PC-3 (cell line): ENCODE measurements at regions not wholly inside any gene's neighbourhood (a gene's known extent, or its start where the extent isn't known, plus 50 kb on each side); places are given as distances from the start of the nearest gene placed in this dataset.

Experiments used
- ATAC-seq: fragments of 200-7000 bp; cut with Tn5 transposase; 2 replicates; pipeline ENCODE4 v1.9.1; 2020; ENCODE audit warnings: mild to moderate bottlenecking, moderate library complexity
- BruUV-seq: library from RNA; stranded (reverse); fragments of 400-500 nt; replicated peaks from 2 replicates; lab custom pipeline; 2021; lab: Mats Ljungman, UMichigan
- CTCF ChIA-PET: fragments of 300-600 bp; sonication (Branson Sonifier 250); formaldehyde crosslinking; loops from one replicate; lab custom pipeline; 2022; ENCODE audit warnings: antibody characterized with exemption; lab: Charles Lee
- POLR2A ChIA-PET: fragments of 300-600 bp; sonication (Branson Sonifier 250); formaldehyde crosslinking; loops from one replicate; lab custom pipeline; 2022; ENCODE audit warnings: antibody characterized with exemption; ENCODE audit not compliant: unreplicated experiment; lab: Charles Lee
- DNase-seq: peaks from one replicate; pipeline ENCODE4 v3.0.0-alpha.2; 2015
- H2AFZ ChIP-seq: fragments of 300-600 bp; sonication (generic); 2 replicates; pipeline ENCODE4 v1.6.0; 2016; ENCODE audit warnings: antibody characterized with exemption, low read length
- H3F3A ChIP-seq: fragments of 300-600 bp; sonication (generic); one replicate; pipeline ENCODE4 v1.6.0; 2017; ENCODE audit warnings: antibody characterized with exemption, low read length, control low read depth, mild to moderate bottlenecking; ENCODE audit not compliant: unreplicated experiment
- H3K27ac ChIP-seq: fragments of 300-600 bp; sonication (generic); 2 replicates; pipeline ENCODE4 v1.5.1; 2016; ENCODE audit warnings: mild to moderate bottlenecking, low read length
- H3K27me3 ChIP-seq: fragments of 300-600 bp; sonication (generic); 2 replicates; pipeline ENCODE4 v1.6.1; 2016; ENCODE audit warnings: low read length, mixed read lengths
- H3K36me3 ChIP-seq: fragments of 300-600 bp; sonication (generic); 2 replicates; pipeline ENCODE4 v1.6.1; 2016; ENCODE audit warnings: low read depth, mixed run types, low read length, mixed read lengths
- H3K4me1 ChIP-seq: fragments of 300-600 bp; sonication (generic); 2 replicates; pipeline ENCODE4 v1.5.1; 2016; ENCODE audit warnings: low read length; ENCODE audit not compliant: insufficient read depth
- H3K4me2 ChIP-seq: fragments of 300-600 bp; sonication (generic); 2 replicates; pipeline ENCODE4 v1.6.0; 2016; ENCODE audit warnings: low read length
- H3K4me3 ChIP-seq: fragments of 300-600 bp; sonication (generic); 2 replicates; pipeline ENCODE4 v1.5.1; 2016; ENCODE audit warnings: mild to moderate bottlenecking, low read length, mixed read lengths
- H3K79me2 ChIP-seq: fragments of 300-600 bp; sonication (generic); 2 replicates; pipeline ENCODE4 v1.6.1; 2017; ENCODE audit warnings: low read length, mixed read lengths
- H3K9ac ChIP-seq: fragments of 300-600 bp; sonication (generic); 2 replicates; pipeline ENCODE4 v1.6.0; 2016; ENCODE audit warnings: mild to moderate bottlenecking, low read length
- H3K9me2 ChIP-seq: fragments of 300-600 bp; sonication (generic); replicated peaks from 2 replicates; pipeline ENCODE4 v1.6.1; 2016; ENCODE audit warnings: mixed run types, low read length, mixed read lengths
- H3K9me3 ChIP-seq: fragments of 300-600 bp; sonication (generic); 2 replicates; pipeline ENCODE4 v1.6.1; 2016; ENCODE audit warnings: low read length, mixed read lengths
- H4K20me1 ChIP-seq: fragments of 300-600 bp; sonication (generic); 2 replicates; pipeline ENCODE4 v1.6.1; 2016; ENCODE audit warnings: low read length, mixed read lengths
- EZH2 ChIP-seq: fragments of 300-600 bp; sonication (generic); IDR thresholded peaks from one replicate; pipeline ENCODE4 v1.6.1; 2017; ENCODE audit warnings: antibody characterized with exemption, mild to moderate bottlenecking, low read length; ENCODE audit not compliant: unreplicated experiment
- EZH2phosphoT487 ChIP-seq: fragments of 300-600 bp; sonication (generic); IDR thresholded peaks from 2 replicates; pipeline ENCODE4 v1.6.1; 2018; ENCODE audit warnings: mild to moderate bottlenecking, antibody characterized with exemption, low read length, borderline replicate concordance
- intact Hi-C: fragments of 100-400 bp; cut with micrococcal nuclease; formaldehyde crosslinking; loops from 2 replicates; pipeline ENCODE4 v1.9.0; 2023
- TF ChIP-seq, protein P1 (sequence below): fragments of 300-600 bp; sonication (generic); conservative IDR thresholded peaks from 2 replicates; pipeline ENCODE4 v1.5.1; 2017; ENCODE audit warnings: antibody characterized with exemption, low read depth, mild to moderate bottlenecking, low read length

DNA sequence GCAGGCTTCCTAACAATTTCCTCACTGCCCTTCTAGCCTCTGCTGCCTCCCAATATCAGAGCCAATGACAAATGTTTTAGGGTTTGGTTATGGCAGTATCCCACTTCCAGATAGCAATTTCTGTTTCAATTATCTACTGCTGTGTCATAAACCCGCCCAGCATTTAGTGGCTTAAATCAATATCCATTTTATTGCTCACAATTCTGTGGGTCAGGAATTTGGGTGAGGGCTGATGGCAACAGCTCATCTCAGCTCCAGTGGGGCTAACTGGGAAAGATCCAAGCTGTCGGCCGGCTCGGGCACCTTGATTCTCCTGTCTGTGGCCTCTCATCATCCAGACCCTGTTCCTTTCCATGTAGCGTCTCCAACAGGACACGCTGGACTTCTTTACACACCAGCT lies 85.3 kb upstream of the GOLGA8J start:
- no TSS peak for BruUV-seq
- Histone ChIP-seq H3K9me3 (no peaks in the 10 kb centered on the region), H2AFZ (no peak overlapping the region), H3K9me2 (no peaks in the 10 kb centered on the region), H3K4me3 (no peak overlapping the region), H3K27me3 (no peaks in the 10 kb centered on the region), H3F3A (no peaks in the 10 kb centered on the region), H4K20me1 (no peaks in the 10 kb centered on the region), H3K4me2 (no peak overlapping the region), H3K9ac (no peak overlapping the region), H3K4me1 (no peaks in the 10 kb centered on the region), H3K79me2 (no peaks in the 10 kb centered on the region), H3K36me3 (no peaks in the 10 kb centered on the region), H3K27ac (no peak overlapping the region)
- CTCF ChIA-PET: interaction anchor here (0.6 kb wide), 1 partner anchor 263 kb away, joined by 10 read pairs; no protein-coding TSS in a partner anchor
- no peak for ATAC-seq
- intact Hi-C loops: no loop called here
- POLR2A ChIA-PET: no interaction called here
- no peak for DNase-seq
- no peak for TF ChIP-seq EZH2
- TF ChIP-seq, protein P1, sequence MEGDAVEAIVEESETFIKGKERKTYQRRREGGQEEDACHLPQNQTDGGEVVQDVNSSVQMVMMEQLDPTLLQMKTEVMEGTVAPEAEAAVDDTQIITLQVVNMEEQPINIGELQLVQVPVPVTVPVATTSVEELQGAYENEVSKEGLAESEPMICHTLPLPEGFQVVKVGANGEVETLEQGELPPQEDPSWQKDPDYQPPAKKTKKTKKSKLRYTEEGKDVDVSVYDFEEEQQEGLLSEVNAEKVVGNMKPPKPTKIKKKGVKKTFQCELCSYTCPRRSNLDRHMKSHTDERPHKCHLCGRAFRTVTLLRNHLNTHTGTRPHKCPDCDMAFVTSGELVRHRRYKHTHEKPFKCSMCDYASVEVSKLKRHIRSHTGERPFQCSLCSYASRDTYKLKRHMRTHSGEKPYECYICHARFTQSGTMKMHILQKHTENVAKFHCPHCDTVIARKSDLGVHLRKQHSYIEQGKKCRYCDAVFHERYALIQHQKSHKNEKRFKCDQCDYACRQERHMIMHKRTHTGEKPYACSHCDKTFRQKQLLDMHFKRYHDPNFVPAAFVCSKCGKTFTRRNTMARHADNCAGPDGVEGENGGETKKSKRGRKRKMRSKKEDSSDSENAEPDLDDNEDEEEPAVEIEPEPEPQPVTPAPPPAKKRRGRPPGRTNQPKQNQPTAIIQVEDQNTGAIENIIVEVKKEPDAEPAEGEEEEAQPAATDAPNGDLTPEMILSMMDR: no peak
- no peak for TF ChIP-seq EZH2phosphoT487

DNA sequence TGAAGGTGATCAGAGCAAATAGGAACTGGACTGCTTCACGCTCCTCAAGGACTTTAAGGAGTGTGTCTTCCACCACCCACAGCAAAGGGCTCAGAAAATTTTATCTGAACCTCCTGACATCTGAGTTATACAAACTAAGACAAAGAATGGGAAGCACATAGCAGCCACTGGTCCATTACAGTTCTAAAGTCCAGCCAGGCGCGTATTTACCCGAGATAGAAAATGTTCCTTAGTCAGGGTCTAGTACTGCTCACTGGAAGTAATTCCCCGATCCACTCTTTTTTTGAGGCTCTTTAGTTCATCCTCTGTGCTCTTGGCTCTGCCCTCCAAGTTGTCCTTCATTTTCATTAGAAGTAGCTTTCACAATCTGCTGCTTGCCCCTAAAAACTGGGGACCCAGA lies 88.5 kb upstream of the GOLGA8J start:
- no peak for DNase-seq

DNA sequence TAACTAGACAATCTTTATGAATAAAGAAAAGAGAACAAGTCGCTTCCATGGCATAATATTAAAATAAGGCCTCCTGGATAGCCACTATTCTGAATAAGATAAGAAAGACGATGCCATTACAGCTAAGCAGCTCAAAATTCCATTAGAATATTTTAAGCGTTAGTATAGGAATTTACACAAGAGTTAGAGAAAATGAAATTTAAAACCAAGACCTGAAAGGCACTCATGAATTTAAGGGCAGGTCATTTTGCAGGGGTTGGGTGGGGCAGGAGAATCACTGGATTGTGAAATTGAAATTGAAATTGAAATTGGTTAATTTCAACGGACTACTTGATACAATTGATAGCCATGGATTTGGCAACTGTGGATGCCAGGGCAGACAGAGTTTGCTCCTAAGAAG lies 91.8 kb upstream of the GOLGA8J start:
- ChIA-PET POLR2A (no interaction called here), CTCF (interaction anchor here (0.7 kb wide), 1 partner anchor 241 kb away, joined by 3 read pairs; no protein-coding TSS in a partner anchor)
- no peaks in the 10 kb centered on the region for H3F3A ChIP-seq
- H3K4me1 ChIP-seq: no peaks in the 10 kb centered on the region
- ATAC-seq: no peak
- H3K36me3 ChIP-seq: no peaks in the 10 kb centered on the region
- no TSS peak for BruUV-seq
- H3K27ac ChIP-seq: no peak overlapping the region
- H3K27me3 ChIP-seq: 0 out of 2 replicates have a peak, but pooled peaks cover 4% of the 10 kb centered on the region
- intact Hi-C loops: no loop called here
- no peaks in the 10 kb centered on the region for H3K9me2 ChIP-seq
- no peak overlapping the region for H3K4me3 ChIP-seq
- no peak overlapping the region for H3K9ac ChIP-seq
- H4K20me1 ChIP-seq: no peaks in the 10 kb centered on the region
- no peaks in the 10 kb centered on the region for H3K79me2 ChIP-seq
- H2AFZ ChIP-seq: no peak overlapping the region
- H3K9me3 ChIP-seq: no peaks in the 10 kb centered on the region
- no peak overlapping the region for H3K4me2 ChIP-seq
- TF ChIP-seq EZH2phosphoT487 (no peak), EZH2 (no peak)
- TF ChIP-seq, protein P1: no peak
- no peak for DNase-seq

More for the DNA sequence above, 88.5 kb upstream of the GOLGA8J start:
- Histone ChIP-seq H3K4me1 (no peaks in the 10 kb centered on the region), H3K4me2 (no peak overlapping the region), H3K9me3 (no peaks in the 10 kb centered on the region), H3K4me3 (no peak overlapping the region), H2AFZ (no peak overlapping the region), H3K79me2 (no peaks in the 10 kb centered on the region), H3F3A (no peaks in the 10 kb centered on the region), H3K9me2 (no peaks in the 10 kb centered on the region), H4K20me1 (no peaks in the 10 kb centered on the region), H3K36me3 (no peaks in the 10 kb centered on the region), H3K27ac (no peak overlapping the region), H3K27me3 (0 out of 2 replicates have a peak, but pooled peaks cover 4% of the 10 kb centered on the region), H3K9ac (no peak overlapping the region)
- ATAC-seq: no peak
- no peak for TF ChIP-seq EZH2
- TF ChIP-seq, protein P1: no peak
- TF ChIP-seq EZH2phosphoT487: no peak
- intact Hi-C loops: no loop called here
- BruUV-seq: no TSS peak
- CTCF ChIA-PET: no interaction called here
- POLR2A ChIA-PET: no interaction called here
